ENCODE measurements at regions not wholly inside any gene's neighbourhood (a gene's known extent, or its start where the extent isn't known, plus 50 kb on each side); places are given as distances from the start of the nearest gene placed in this dataset.
A peak's percentile ranks its signal among the peaks of the same experiment; 100 is the strongest.
"Not testable (repeated sequence)": the region's sequence is repeated elsewhere in the genome, so short reads cannot be mapped to it uniquely, and the experiment has no call there.

DNA sequence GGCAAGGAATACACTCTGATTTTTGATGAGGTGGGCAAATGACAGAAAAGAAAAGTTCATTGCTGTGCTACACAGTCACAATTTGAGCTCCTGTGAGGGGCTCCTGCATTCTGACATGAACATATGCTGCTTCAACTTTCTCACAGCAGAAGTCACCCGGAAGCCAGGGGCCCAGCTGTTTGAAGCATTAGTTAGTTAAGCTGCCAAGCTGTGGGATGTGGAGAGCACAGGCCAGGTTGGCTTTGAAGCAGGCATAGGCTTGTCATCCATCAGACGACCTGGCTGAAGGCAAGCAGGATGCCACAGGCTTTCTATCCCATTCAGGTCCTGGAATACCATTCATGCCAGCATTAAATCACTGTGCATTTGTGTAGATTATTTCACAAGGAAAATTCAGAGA lies 63.1 kb downstream of the MTNR1B start:
- no peak for ATAC-seq

DNA sequence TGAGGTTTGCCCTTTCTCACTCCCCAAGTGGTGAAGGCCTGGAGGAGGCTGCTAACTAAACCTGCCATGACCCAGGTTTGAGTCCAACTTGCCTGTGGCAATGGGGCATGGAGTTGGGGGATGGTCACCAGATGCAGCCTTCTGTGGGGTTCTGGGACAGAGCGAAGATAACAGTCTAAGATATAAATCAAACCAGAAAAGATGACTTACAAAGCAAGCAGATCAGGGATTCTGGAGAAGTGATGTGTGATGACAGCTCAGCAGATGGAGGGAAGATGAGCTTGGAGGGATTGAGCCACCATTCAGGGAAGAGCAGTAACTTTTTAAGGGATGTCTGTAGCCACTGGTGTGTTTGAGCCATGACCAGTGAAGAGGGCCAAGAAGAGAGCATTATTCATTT lies 63.6 kb downstream of the MTNR1B start:
- ATAC-seq: no peak

DNA sequence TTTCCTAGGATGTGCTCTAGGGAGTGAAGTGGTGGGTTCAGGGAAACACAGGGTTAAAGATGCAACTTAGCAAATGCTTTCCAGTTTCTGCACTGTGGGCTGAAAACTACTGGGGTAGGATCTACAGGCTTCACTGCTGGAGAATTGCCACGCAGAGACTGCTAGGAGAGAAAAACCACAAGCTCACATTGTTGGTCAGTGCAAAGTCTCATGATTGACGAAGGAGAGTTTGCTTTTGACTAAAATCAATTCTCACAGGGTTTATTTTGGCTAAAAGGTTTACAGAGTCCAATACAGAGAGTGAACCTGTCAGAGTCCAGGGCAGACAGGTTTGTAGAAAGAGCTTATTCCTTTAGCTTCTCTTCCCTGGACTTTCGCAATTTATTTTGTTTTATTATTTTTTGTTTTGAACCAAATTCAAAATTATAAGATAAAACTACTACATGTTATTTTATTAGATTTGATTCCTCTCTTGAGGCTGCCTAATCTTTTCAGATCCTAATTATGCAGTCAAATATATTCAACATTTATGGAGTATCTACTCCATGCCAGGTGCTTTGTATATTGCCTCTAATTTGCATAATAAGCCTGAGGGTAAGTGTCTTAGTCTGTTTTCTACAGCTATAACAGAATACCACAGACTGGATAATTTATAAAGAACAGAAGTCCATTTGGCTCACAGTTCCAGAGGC lies 64.7 kb downstream of the MTNR1B start:
- no peak for ATAC-seq

GRCh38 chr11:93034723-93035039 lies 65.2 kb downstream of the MTNR1B start:
- no peak for ATAC-seq

DNA sequence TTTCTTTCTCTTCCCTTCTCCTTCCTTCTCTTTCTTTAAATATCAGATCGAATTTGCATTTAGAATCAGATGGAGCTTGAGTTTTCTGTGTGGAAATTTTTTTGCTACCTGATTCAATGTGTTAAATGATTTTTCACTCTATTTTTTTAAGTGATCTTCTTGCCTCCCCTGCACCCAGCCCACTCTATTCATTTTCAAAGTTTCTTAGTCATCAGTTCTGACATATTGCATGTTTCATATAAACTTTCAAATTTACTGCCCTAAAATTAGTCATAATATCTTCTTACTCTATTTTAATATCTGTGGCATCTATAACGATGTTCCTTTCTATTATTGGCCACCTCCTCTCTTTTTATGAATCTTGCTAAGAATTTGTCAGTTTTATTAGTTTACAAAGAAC lies 69.1 kb downstream of the MTNR1B start:
- ATAC-seq: no peak

DNA sequence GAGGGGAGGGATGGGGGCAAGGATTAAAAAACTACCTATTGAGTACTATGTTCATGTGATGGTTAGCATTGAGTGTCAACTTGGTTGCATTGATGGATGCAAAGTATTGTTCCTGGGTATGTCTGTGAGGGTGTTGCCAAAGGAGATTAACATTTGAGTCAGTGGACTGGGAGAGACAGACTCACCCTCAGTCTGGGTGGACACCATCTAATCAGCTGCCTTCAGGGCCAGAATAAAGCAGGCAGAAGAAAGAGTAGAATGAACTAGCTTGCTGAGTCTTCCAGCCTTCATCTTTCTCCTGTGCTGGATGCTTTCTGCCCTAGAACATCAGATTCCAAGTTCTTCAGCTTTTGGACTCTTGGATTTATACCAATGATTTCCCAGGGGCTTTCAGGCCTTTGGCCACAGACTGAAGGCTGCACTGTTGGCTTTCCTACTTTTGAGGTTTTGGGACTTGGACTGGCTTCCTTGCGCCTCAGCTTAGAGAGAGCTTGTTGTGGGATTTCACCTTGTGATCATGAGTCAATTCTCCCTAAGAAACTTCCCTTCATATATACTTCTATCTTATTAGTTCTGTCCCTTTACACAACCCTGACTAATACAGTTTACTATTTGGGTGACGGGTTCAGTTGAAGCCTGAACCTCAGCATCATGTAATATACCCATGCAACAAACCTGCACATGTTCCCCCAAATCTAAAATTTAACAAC lies 70.2 kb downstream of the MTNR1B start:
- ATAC-seq: no peak

DNA sequence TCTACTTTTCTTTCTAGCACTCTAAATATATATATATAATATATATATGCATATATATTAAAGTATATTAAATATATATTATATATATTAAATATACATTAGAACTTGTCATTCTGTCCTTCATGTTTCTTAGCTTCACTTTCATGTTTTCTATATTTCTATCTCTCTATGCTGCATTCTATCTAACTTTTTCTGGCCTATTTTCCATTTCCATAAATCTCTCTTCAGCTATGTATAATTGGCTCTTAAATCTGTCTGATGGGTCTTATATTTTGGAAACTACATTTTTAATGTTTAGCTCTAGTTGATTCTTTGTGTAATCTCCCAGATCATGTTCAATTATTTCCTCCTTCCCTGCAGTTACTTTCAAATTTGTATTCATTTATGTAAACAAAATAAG lies 72.2 kb downstream of the MTNR1B start:
- ATAC-seq: no peak

- not testable (repeated sequence) for ATAC-seq
Measured at GRCh38 chr11:93043186-93043585, 73.7 kb downstream of the MTNR1B start.

GRCh38 chr11:93049740-93050139 lies 80.3 kb downstream of the MTNR1B start:
- no peak for ATAC-seq

- ATAC-seq: no peak
Measured at GRCh38 chr11:93051186-93051585, 81.7 kb downstream of the MTNR1B start.

GRCh38 chr11:93053864-93054263 lies 84.4 kb downstream of the MTNR1B start:
- ATAC-seq: no peak

GRCh38 chr11:93054279-93054678 lies 84.8 kb downstream of the MTNR1B start:
- no peak for ATAC-seq

DNA sequence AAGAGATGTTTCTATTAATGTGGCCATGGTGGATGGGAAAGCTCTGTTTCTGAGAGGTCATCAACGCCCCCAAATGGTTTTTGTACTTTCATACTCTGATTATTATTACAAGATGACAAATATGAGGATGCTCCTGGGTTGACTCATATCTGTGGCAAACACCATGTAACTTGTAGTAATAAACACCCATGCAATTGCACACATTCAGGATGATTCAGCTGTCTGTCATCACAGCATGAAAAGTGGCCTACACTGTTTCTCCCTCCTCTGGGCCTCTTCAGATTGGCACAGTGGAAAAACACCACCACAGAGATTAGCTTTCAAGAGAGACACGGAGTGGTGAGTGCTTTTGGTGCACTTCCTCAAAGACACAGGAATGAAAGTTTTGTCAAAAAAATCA lies 85.4 kb downstream of the MTNR1B start:
- peak; percentile 60 to 63 for ATAC-seq

DNA sequence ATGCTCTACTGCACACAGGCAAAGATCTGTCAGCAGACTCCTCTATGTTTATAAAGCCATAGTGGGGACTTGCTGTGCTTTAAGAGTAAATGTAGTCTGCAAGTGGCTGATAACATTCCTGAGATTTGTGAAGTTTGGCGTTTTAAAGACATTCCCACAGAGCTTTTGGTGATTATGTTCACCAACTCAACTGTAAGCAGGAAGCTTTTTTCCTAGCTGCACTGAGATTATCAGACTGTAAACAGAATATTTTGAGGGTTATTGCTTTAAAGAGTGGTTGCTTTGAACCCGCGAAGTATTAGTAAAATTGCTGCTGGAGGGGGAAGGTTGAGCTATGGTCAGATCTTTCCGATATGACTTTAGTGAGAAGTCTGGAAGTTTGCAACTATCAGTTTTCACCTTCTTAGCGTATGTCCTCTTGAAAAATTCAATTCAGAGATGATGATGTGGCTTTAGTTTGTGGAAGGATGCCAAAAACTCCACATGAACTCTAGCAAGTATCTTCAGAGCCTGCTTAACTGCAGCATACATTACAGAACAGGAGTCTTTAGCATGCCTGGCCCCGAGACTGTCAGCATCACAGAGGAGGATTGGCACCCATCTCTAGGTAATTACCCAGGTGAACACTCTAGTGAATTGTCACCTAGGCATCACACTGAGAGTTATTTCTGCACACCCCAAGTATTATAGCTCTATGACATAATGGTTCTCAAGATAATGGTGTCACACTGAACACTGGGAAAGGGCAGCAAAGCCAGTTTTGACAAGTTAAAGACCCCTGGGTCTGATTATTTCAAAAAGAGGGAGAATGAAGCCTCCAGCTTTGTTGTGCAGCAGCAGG lies 89.9 kb downstream of the MTNR1B start:
- ATAC-seq: no peak

DNA sequence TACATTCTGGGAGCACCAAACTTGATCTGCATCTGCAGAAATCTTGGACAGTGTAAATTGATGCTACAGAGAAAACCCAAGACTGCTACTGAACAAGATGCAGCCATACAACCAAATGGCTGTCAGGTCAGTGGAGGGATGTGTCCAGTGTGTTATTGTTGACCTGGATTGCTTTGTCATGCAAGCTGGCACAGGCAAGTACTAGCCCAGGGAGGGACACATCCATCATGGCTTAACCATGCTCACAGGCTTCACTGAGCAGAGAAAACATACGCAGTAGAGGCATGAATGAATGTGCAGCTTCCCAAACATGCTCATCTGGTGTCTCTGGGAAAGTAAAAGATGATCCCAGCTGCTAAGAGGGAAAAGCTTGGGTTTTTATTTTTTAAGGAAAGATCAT lies 93.6 kb downstream of the MTNR1B start:
- ATAC-seq: no peak

- ATAC-seq: not testable (repeated sequence)
Measured at GRCh38 chr11:93065074-93065674, 95.7 kb downstream of the MTNR1B start.

DNA sequence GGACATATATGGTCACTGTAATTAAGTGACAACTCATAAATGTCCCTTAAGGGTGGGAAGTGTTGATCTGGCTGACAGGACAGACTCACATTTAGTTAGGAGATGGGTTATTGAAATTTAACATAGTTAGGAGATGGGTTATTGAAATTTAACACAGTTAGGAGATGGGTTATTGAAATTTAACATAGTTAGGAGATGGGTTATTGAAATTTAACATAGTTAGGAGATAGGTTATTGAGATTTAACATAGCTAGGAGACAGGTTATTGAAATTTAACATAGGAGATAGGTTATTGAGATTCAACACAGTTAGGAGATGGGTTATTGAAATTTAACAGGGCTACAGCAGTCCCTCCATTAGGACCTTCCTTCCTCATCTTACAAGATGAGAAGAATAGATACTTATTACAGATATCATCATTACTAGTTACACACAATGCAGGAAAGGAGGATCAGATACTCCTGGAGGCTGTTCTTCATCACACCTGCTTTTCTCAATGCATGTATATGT lies 98.5 kb downstream of the MTNR1B start:
- ATAC-seq: no peak

- no peak for ATAC-seq
Measured at GRCh38 chr11:93072229-93072914, 102.9 kb downstream of the MTNR1B start.

- ATAC-seq: no peak
Measured at GRCh38 chr11:93073026-93073425, 103.6 kb downstream of the MTNR1B start.

GRCh38 chr11:93073508-93074280 lies 104.2 kb downstream of the MTNR1B start:
- ATAC-seq: no peak

- ATAC-seq: no peak
Measured at GRCh38 chr11:93074352-93074751, 104.9 kb downstream of the MTNR1B start.

DNA sequence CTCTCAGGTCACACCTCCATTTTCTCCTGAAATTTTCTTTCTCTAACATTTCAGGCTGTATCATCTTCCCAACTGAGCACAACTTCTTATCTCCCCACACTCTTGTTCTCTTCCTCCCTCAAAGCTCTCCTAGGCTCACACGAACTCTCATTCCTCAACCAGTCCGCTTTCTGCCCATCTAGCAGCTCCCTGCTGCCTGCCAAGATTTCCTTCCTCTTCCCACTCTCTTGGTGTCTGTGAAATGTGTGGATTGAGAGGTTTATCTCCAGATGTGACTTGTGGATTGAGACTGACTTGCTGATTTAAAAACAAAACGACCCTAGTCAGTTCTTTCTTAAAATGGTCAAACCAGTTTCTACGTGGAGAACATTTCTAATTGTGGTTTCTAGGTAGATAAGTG lies 106.3 kb downstream of the MTNR1B start:
- no peak for ATAC-seq

All from activated CD4-positive, CD25-positive, alpha-beta regulatory T cell treated with anti-CD3 and anti-CD28 coated beads, Interleukin-2, amount 50 U/mL, for 24 hours (primary cell).